ENCODE measurements at regions not wholly inside any gene's neighbourhood (a gene's known extent, or its start where the extent isn't known, plus 50 kb on each side); places are given as distances from the start of the nearest gene placed in this dataset.

GRCh38 chr11:69559181-69559580, 77.7 kb downstream of the LINC01488 start:
- no peak for TF ChIP-seq POU6F1 (CRISPR knock-in tag; IDR thresholded peaks at IDR 0.05; ENCODE audit: borderline replicate concordance, low read depth)
- TF ChIP-seq ZFP3 (CRISPR knock-in tag; IDR thresholded peaks at IDR 0.05): no peak
- no peak for TF ChIP-seq CSRNP3 (CRISPR knock-in tag; IDR thresholded peaks at IDR 0.05)

Data from SK-N-SH treated with all-trans-retinoic acid at 6 μM for 48 hours (cell line).